ENCODE measurements at regions not wholly inside any gene's neighbourhood (a gene's known extent, or its start where the extent isn't known, plus 50 kb on each side); places are given as distances from the start of the nearest gene placed in this dataset.

GRCh38 chr5:155750101-155750500 is 576.9 kb upstream of the SGCD start:
- H3K27me3 Mint-ChIP-seq, result peaks cover 5% of the 10 kb centered on the region
- H3K36me3 ChIP-seq (ENCODE audit: insufficient read depth, low read length), result no peaks in the 10 kb centered on the region
- H3K27me3 ChIP-seq (ENCODE audit: control insufficient read depth in 1 of 2, insufficient read depth in 2 of 2, low read length in 2 of 2), result no peaks in the 10 kb centered on the region
- intact Hi-C loops (cut with DNase I, micrococcal nuclease), result no loop called here
- no peak overlapping the region for H3K27ac ChIP-seq (ENCODE audit: low read depth in 1 of 2, low read length in 2 of 2)
- H3K9me3 ChIP-seq (ENCODE audit: control insufficient read depth in 1 of 2, insufficient read depth in 1 of 2, low read length in 2 of 2), result no peaks in the 10 kb centered on the region
- DNase-seq (no peak), ATAC-seq (ENCODE audit: poor library complexity) (no peak)
- no peaks in the 10 kb centered on the region for H3K4me1 ChIP-seq (ENCODE audit: insufficient read depth, low read length)
- no peaks in the 10 kb centered on the region for H3K4me1 Mint-ChIP-seq (ENCODE audit: low read depth)
- no peak overlapping the region for H3K4me3 ChIP-seq (ENCODE audit: low read length)
- TF ChIP-seq CTCF (IDR thresholded peaks at IDR 0.05), result no peak
- POLR2A ChIA-PET, result no interaction called here
- peaks cover 2% of the 10 kb centered on the region for H3K9me3 Mint-ChIP-seq
- CTCF ChIA-PET, result no interaction called here
- no peaks in the 10 kb centered on the region for H3K36me3 Mint-ChIP-seq (ENCODE audit: low read depth)
- H3K27ac Mint-ChIP-seq, result no peak overlapping the region
- H3K4me3 Mint-ChIP-seq, result no peak overlapping the region

GRCh38 chr5:155750571-155750970 is 576.4 kb upstream of the SGCD start:
- Mint-ChIP-seq H3K4me3 (no peak overlapping the region), H3K9me3 (peaks cover 2% of the 10 kb centered on the region), H3K27ac (no peak overlapping the region), H3K27me3 (peaks cover 8% of the 10 kb centered on the region), H3K4me1 (ENCODE audit: low read depth) (no peaks in the 10 kb centered on the region), H3K36me3 (ENCODE audit: low read depth) (no peaks in the 10 kb centered on the region)
- H3K27me3 ChIP-seq (ENCODE audit: control insufficient read depth in 1 of 2, insufficient read depth in 2 of 2, low read length in 2 of 2), result no peaks in the 10 kb centered on the region
- no peaks in the 10 kb centered on the region for H3K36me3 ChIP-seq (ENCODE audit: insufficient read depth, low read length)
- ATAC-seq (ENCODE audit: poor library complexity), result no peak
- POLR2A ChIA-PET, result no interaction called here
- no peak overlapping the region for H3K27ac ChIP-seq (ENCODE audit: low read depth in 1 of 2, low read length in 2 of 2)
- H3K4me1 ChIP-seq (ENCODE audit: insufficient read depth, low read length), result no peaks in the 10 kb centered on the region
- no peak for DNase-seq
- intact Hi-C loops (cut with DNase I, micrococcal nuclease), result no loop called here
- CTCF ChIA-PET, result no interaction called here
- H3K9me3 ChIP-seq (ENCODE audit: control insufficient read depth in 1 of 2, insufficient read depth in 1 of 2, low read length in 2 of 2), result no peaks in the 10 kb centered on the region
- no peak overlapping the region for H3K4me3 ChIP-seq (ENCODE audit: low read length)
- TF ChIP-seq CTCF (IDR thresholded peaks at IDR 0.05), result no peak

- intact Hi-C loops (cut with DNase I, micrococcal nuclease), result no loop called here
- CTCF ChIA-PET, result no interaction called here
Observed at GRCh38 chr5:155753943-155754581, 572.9 kb upstream of the SGCD start.

More at GRCh38 chr5:155753943-155754581, 572.9 kb upstream of the SGCD start:
- Histone ChIP-seq H3K4me1 (ENCODE audit: insufficient read depth, low read length) (no peaks in the 10 kb centered on the region), H3K9me3 (ENCODE audit: control insufficient read depth in 1 of 2, insufficient read depth in 1 of 2, low read length in 2 of 2) (no peaks in the 10 kb centered on the region), H3K36me3 (ENCODE audit: insufficient read depth, low read length) (no peaks in the 10 kb centered on the region), H3K27ac (ENCODE audit: low read depth in 1 of 2, low read length in 2 of 2) (no peak overlapping the region), H3K27me3 (ENCODE audit: control insufficient read depth in 1 of 2, insufficient read depth in 2 of 2, low read length in 2 of 2) (no peaks in the 10 kb centered on the region), H3K4me3 (ENCODE audit: low read length) (no peak overlapping the region)
- Mint-ChIP-seq H3K27me3 (peaks cover 12% of the 10 kb centered on the region), H3K4me1 (ENCODE audit: low read depth) (no peaks in the 10 kb centered on the region), H3K4me3 (no peak overlapping the region), H3K27ac (no peak overlapping the region), H3K9me3 (peaks cover 2% of the 10 kb centered on the region), H3K36me3 (ENCODE audit: low read depth) (no peaks in the 10 kb centered on the region)
- TF ChIP-seq CTCF (IDR thresholded peaks at IDR 0.05), result no peak
- no peak for DNase-seq
- POLR2A ChIA-PET, result no interaction called here
- ATAC-seq (ENCODE audit: poor library complexity), result no peak
